Parathyroid adenoma (tissue), 2 donors: ENCODE measurements at regions not wholly inside any gene's neighbourhood (a gene's known extent, or its start where the extent isn't known, plus 50 kb on each side); places are given as distances from the start of the nearest gene placed in this dataset.

ENCODE experiments used
- H2AFZ ChIP-seq: fragments of 300-600 bp; sonication (generic); one replicate; pipeline ENCODE4 v1.7.0; 2017; ENCODE audit warnings: antibody characterized with exemption, mild to moderate bottlenecking
- H3K27ac ChIP-seq: fragments of 300-600 bp; sonication (generic); one replicate; pipeline ENCODE4 v1.7.0; 2017
- H3K27me3 ChIP-seq: fragments of 300-600 bp; sonication (generic); one replicate; pipeline ENCODE4 v1.7.0; 2017; ENCODE audit warnings: low read length; ENCODE audit not compliant: control insufficient read depth, insufficient read depth
- H3K36me3 ChIP-seq: fragments of 300-600 bp; sonication (generic); one replicate; pipeline ENCODE4 v1.7.0; 2017; ENCODE audit warnings: low read length; ENCODE audit not compliant: control insufficient read depth, insufficient read depth
- H3K4me1 ChIP-seq: fragments of 300-600 bp; sonication (generic); one replicate; pipeline ENCODE4 v1.7.0; 2017; ENCODE audit warnings: control low read depth
- H3K4me2 ChIP-seq: fragments of 300-600 bp; sonication (generic); one replicate; pipeline ENCODE4 v1.7.0; 2017; ENCODE audit warnings: low read length
- H3K4me3 ChIP-seq: fragments of 300-600 bp; sonication (generic); one replicate; pipeline ENCODE4 v1.7.0; 2017; ENCODE audit warnings: low read depth, low read length
- H3K79me2 ChIP-seq: fragments of 300-600 bp; sonication (generic); one replicate; pipeline ENCODE4 v1.7.0; 2017; ENCODE audit warnings: control low read depth
- H3K9ac ChIP-seq: fragments of 300-600 bp; sonication (generic); one replicate; pipeline ENCODE4 v1.7.0; 2017; ENCODE audit warnings: mild to moderate bottlenecking
- H3K9me3 ChIP-seq: fragments of 300-600 bp; sonication (generic); one replicate; pipeline ENCODE4 v1.7.0; 2017; ENCODE audit warnings: low read length; ENCODE audit not compliant: control insufficient read depth
- TF ChIP-seq, protein P1 (sequence below): fragments of 300-600 bp; sonication (generic); IDR thresholded peaks from one replicate; pipeline ENCODE4 v1.7.0; 2017; ENCODE audit warnings: antibody characterized with exemption, mild to moderate bottlenecking
- donor health status: primary hyperparathyroidism.

DNA sequence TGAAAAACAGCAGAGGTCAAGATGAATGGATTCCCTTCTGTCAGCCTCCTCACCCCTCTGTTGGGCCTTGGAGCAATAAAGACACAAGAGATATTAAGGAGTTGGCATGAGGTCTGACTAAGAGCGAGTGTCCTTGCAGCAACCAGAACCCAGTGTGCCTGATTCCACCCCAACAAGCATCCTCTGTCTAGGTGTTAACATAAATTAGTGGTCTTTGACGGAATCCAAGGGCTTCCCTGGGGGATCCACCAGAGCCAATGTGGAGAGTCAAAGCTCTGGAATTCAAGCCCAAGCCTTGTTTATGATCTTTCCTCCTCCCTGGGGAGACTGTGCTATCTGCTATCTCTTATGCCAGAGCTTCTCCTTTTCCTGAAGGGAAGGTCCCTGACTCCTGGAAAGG is 128.1 kb upstream of the SMIM23 start:
- Histone ChIP-seq H3K27ac (no peak overlapping the region), H3K27me3 (no peaks in the 10 kb centered on the region), H3K79me2 (no peaks in the 10 kb centered on the region), H3K9me3 (no peaks in the 10 kb centered on the region), H3K4me3 (no peak overlapping the region), H2AFZ (no peak overlapping the region), H3K4me1 (no peaks in the 10 kb centered on the region), H3K36me3 (no peaks in the 10 kb centered on the region), H3K4me2 (no peak overlapping the region), H3K9ac (no peak overlapping the region)
- TF ChIP-seq, protein P1, sequence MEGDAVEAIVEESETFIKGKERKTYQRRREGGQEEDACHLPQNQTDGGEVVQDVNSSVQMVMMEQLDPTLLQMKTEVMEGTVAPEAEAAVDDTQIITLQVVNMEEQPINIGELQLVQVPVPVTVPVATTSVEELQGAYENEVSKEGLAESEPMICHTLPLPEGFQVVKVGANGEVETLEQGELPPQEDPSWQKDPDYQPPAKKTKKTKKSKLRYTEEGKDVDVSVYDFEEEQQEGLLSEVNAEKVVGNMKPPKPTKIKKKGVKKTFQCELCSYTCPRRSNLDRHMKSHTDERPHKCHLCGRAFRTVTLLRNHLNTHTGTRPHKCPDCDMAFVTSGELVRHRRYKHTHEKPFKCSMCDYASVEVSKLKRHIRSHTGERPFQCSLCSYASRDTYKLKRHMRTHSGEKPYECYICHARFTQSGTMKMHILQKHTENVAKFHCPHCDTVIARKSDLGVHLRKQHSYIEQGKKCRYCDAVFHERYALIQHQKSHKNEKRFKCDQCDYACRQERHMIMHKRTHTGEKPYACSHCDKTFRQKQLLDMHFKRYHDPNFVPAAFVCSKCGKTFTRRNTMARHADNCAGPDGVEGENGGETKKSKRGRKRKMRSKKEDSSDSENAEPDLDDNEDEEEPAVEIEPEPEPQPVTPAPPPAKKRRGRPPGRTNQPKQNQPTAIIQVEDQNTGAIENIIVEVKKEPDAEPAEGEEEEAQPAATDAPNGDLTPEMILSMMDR = no peak

DNA sequence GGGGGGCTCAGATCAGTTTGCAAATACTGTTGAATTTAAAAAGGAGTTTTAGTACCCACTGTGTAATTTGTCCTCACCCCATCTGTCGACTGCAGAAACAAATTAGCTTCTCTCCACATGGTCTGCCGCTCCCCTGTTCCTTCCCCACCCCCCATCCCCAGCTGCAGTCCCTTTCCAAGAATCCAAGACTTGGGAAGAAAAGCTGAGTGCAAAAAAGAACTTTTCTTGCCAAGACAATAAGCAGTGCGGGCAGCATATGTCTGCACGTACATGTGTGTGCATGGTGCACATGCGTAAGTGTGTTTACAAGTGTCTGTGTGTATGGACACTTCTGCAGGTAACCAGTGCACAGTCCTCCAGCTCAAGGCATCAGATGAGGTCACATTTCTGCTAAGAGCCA is 125.7 kb upstream of the SMIM23 start:
- H3K4me1 ChIP-seq = no peaks in the 10 kb centered on the region
- H3K27me3 ChIP-seq = no peaks in the 10 kb centered on the region
- TF ChIP-seq, protein P1 = no peak
- no peak overlapping the region for H3K4me2 ChIP-seq
- H3K4me3 ChIP-seq = no peak overlapping the region
- H3K36me3 ChIP-seq = no peaks in the 10 kb centered on the region
- H2AFZ ChIP-seq = no peak overlapping the region
- H3K27ac ChIP-seq = no peak overlapping the region
- no peak overlapping the region for H3K9ac ChIP-seq
- H3K79me2 ChIP-seq = no peaks in the 10 kb centered on the region
- no peaks in the 10 kb centered on the region for H3K9me3 ChIP-seq

DNA sequence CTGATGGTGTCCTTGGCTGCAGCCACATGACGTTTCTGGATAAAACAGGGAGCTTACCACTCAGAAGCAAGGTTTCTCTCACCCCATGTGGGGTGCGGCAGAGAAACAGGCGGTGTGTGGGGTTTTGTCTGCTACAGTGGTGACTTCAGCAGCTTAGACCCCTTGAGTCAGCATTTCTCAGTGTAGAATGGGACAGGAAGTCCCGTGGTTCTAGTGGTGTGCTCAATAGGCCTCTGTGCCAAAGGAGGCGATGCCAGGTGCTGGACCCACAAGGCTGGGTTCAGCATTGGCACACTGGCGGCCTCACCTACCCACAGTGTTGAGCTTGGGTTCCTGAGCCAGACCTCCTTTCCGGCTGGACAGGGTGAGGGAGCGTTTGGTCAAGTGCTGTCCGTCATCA is 125.2 kb upstream of the SMIM23 start:
- Histone ChIP-seq H3K9me3 (no peaks in the 10 kb centered on the region), H3K4me3 (no peak overlapping the region), H3K4me2 (no peak overlapping the region), H3K27ac (no peak overlapping the region), H3K36me3 (no peaks in the 10 kb centered on the region), H3K9ac (no peak overlapping the region), H3K4me1 (no peaks in the 10 kb centered on the region), H2AFZ (no peak overlapping the region), H3K79me2 (no peaks in the 10 kb centered on the region), H3K27me3 (no peaks in the 10 kb centered on the region)
- TF ChIP-seq, protein P1 = no peak

DNA sequence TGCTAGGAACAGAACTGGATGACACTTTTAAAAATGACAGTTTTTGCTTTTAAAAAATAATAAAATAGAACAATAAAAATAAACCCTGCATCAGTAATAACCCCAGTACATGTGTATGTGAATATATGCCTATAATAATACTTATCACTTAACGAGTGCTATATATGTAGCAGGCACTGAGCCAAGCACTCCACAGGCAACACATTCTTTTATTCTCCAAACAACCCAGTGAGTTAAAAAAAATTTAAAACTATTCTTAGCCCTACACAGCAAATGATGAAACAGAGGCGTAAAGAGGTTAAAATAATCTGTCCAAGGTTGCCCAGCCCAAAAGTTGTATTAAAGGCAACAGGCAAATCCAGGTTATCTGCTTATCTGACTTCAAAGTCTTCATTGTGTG is 124.5 kb upstream of the SMIM23 start:
- TF ChIP-seq, protein P1 = no peak
- Histone ChIP-seq H3K4me3 (no peak overlapping the region), H3K27ac (no peak overlapping the region), H3K9ac (no peak overlapping the region), H3K4me2 (no peak overlapping the region), H3K36me3 (no peaks in the 10 kb centered on the region), H3K79me2 (no peaks in the 10 kb centered on the region), H3K4me1 (no peaks in the 10 kb centered on the region), H3K9me3 (no peaks in the 10 kb centered on the region), H2AFZ (no peak overlapping the region), H3K27me3 (no peaks in the 10 kb centered on the region)

DNA sequence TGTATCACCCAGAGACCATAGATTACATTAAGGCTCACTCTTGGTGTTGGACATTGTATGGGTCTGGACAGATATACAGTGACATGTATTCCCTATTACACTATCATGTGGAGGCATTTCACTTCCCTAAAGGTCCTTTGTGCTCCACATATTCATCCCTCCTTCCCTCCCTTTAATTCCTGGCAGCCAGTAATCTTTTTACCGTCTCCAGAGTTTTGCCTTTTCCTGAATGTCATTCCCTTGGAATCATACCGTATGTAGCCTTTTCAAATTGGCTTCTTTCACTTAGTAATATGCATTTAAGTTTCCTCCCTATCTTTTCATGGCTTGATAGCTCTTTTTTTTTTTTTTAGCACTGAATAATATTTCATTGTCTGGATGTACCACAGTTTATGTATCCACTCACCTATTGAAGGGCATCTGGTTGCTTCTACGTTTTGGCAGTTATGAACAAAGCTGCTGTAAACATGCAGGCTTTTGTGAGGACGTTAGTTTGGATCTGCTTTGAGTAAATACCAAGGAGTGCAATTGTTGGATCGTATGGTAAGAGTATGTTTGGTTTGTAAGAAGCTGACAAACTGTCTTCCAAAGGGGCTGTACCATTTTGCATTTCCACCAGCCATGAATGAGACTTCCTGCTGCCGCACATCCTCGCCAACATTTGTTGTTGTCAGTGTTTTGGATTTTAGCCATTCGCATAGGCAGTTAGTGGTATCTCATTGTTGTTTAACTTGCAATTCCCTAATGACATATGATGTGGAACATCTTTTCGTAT is 122.1 kb upstream of the SMIM23 start:
- TF ChIP-seq, protein P1 = no peak
- Histone ChIP-seq H3K9me3 (no peaks in the 10 kb centered on the region), H3K79me2 (no peaks in the 10 kb centered on the region), H3K4me2 (no peak overlapping the region), H2AFZ (no peak overlapping the region), H3K4me3 (no peak overlapping the region), H3K9ac (no peak overlapping the region), H3K27me3 (no peaks in the 10 kb centered on the region), H3K27ac (no peak overlapping the region), H3K36me3 (no peaks in the 10 kb centered on the region), H3K4me1 (no peaks in the 10 kb centered on the region)
